CD4-positive, alpha-beta T cell treated with Interleukin-15 for 1 hour (primary cell): ENCODE measurements at regions not wholly inside any gene's neighbourhood (a gene's known extent, or its start where the extent isn't known, plus 50 kb on each side); places are given as distances from the start of the nearest gene placed in this dataset.
"Not testable (repeated sequence)": the region's sequence is repeated elsewhere in the genome, so short reads cannot be mapped to it uniquely, and the experiment has no call there.

Experiments used
- DNase-seq: peaks from one replicate; pipeline ENCODE4 v3.0.0-alpha.2; 2020

DNA sequence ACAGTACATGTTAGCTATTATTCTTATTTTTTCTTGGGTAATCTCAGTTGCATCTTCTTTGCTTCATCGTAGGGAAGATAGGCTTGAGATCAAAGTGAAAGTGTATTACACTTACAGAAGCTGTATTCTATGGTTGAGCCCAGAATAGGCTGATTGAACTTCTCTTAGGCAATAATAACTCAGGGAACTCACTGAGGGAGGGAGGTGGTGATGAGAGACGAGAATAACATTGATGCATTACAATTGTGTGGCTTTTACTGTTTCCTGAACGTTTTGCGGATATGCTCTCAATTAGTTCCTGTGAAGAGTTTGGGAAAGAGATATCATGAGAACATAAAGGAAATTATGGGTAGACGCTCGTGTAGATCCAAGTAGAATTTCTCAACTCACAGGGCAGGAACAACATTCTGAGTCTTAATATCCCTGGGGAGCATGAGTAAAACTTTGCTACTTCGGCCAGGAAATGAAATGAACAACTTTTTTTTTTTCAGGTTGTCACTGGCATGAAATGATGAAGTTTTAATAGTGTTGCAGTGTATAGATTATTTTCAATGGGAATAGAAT, 302.2 kb downstream of the TUSC7 start:
- no peak for DNase-seq

DNA sequence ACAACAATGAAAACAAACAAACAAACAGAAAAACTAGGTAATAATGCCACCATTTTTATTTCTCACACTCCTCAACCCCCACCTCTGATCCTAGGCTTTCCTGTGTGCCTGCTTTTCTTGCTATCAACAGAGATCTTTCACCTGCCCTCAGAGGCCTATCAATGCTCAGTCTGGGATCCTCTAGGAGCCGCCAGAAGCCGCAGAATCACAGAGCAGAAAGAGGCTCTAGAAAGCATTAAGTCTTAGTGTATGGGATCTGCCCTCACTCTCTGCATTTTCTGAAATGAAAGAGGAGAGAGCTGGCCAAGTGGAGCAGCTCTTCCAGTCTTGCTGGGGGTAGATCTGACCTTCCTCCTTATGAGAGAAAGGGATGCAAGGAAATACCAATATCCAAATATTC, 306.8 kb downstream of the TUSC7 start:
- DNase-seq: no peak

GRCh38 chr3:117017135-117017894, 307.7 kb downstream of the TUSC7 start:
- no peak for DNase-seq

DNA sequence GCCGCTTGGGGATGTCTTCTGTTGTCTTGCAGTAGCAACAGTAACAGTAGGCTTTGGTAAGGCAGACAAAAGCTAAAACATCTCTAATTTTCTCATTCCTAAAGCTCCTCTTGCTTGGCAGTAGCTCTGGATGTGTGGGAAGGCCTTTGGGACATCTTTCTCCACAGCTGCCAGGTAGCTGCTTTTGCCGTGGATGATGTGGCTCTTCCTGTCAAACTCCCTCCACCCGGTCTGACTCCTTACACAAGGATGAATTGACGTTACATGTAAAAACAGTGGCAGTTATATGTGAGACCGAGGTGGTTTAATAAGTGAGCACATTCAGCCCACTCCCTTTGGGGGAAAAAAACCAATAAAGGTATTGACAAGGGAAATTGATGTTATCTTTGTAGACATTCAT, 309.1 kb downstream of the TUSC7 start:
- DNase-seq: no peak

- peak; percentile 47 for DNase-seq
Measured at GRCh38 chr3:117019082-117019713, 309.6 kb downstream of the TUSC7 start.

- no peak for DNase-seq
Measured at GRCh38 chr3:117026401-117026800, 316.8 kb downstream of the TUSC7 start.

GRCh38 chr3:117035745-117036144, 326.2 kb downstream of the TUSC7 start:
- no peak for DNase-seq

DNA sequence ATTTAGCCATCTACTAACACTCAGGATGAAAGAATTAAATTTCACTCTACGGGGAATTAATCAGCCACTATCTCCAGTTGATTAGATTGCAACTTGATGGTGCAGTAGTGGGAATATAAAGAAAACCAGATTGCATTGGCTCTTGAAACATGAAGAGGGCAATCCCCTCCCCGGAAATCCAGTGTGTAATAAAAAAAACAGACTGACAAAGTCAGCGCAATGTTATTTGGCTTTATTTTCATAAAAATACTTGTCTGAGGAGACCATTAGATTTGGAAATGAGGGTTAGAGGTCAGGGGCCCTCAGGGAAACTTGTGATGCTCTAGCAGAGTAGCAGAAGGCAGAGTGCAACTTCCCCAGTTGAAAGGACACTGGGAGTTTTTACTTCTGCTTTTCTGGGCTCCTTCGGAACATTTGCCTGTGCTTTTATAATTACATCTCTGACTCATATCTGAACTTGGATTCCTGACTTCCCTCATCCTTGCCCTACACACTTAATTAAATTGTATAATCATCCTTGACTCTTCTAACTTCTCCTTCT, 326.8 kb downstream of the TUSC7 start:
- peak; percentile 50 for DNase-seq

GRCh38 chr3:117045143-117045542, 335.6 kb downstream of the TUSC7 start:
- DNase-seq: peak; percentile 16

DNA sequence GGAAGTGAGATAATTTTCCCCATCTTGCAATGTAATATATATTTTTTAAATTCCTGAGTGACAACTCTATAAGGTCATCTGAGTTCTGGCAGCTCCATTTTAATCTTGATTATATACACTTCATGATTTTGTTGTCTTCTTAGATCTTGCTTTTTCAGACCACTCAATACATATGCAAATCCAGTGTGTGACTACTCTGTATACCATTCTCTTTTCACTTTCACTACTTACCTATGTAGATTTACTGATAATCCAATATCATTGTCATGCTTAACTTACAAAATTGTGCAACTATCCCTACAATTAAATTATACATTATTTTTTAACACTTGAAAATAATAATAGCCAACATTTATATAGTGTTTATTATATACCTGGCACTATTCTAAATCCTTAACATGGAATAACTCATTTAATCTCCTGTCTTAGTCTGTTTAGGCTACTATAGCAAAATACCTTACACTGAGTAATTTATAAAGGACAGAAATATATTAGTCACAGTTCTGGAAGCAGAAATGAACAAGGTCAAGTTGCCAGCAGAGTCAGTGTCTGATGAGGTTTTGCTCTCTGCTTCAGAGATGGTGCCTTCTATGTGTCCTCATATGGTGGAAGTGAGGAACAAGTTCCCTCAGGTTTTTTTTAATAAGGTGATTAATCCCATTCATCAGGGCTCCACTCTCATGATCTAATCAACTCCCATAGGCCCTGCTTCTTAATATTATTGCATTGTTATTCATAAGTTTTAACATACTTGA, 338.5 kb downstream of the TUSC7 start:
- no peak for DNase-seq

DNA sequence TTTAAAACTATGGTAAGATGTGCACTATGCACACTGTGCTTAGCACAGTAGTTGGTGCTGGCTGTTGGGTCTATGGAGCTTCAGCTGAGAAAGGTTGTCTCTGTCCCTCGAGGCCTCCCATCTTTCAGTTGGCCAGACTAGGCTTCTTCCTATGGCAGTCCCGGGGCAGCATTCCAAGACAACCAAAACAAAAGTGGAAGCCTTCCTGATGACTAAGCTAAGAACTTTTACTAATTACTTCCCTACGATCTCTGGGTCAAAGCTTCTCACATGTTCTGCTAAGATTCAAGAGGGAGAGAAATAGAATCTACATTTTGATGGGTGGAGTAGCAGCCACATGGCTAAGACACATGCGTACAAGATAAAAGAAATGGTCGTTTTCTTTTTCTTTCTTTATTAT, 342.8 kb downstream of the TUSC7 start:
- DNase-seq: no peak

GRCh38 chr3:117054556-117054955, 345.0 kb downstream of the TUSC7 start:
- DNase-seq: no peak

DNA sequence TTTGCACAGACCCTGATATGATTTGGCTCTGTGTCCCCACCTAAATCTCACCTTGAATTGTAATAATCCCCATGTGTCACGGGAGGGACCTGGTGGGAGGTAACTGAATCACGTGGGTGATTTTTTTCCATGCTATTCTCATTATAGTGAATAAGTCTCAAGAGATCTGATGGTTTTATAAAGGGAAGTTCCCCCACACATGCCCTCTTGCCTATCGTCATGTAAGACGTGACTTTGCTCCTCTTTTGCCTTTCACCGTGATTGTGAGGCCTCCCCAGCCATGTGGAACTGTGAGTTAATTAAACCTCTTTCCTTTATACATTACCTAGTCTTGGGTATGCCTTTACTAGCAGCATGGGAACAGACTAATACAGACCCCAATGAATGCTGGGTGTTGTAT, 347.4 kb downstream of the TUSC7 start:
- not testable (repeated sequence) for DNase-seq

DNA sequence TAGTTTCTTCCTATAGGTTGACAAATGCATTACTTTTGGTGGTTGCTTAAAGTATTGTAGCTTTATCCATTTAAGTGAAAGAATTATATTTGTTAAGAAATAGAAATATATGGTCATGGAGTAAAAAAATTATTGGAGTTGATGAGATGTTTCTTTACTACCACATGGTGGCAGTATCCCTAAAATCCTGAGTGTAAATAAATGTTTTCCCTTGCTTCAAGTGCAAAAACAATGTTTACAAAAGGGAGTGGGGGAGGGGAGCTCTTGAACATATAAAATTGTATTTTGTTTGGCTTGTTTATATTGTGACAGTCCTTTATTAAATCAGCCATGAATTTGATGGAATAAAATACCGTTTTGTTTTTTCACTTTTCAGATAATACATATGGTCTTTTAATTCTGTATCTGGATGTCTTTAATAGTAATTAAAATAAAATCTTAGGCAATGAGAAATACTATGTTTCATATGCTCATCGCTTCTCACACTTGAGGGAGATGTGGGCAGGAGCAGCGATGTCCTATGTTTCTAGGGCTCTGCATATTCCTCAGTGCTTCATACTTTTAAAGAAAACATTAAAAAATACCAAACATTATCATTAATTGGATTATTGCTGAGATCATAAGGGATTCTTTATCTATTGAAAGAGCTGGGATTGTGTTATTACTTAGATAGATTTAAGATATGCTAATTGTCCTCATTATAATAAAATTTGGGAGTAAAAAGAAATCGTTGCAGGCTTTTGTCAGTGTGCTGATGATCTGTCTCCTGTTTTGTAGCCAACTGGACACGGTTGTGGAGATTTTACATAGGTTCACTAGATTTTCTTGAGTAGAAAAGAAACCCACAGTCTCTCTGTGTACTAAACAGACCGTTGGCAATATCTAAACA, 349.7 kb downstream of the TUSC7 start:
- no peak for DNase-seq

GRCh38 chr3:117059956-117060270, 350.3 kb downstream of the TUSC7 start:
- no peak for DNase-seq

GRCh38 chr3:117063930-117064329, 354.4 kb downstream of the TUSC7 start:
- DNase-seq: no peak

- DNase-seq: no peak
Measured at GRCh38 chr3:117068301-117068700, 358.7 kb downstream of the TUSC7 start.

DNA sequence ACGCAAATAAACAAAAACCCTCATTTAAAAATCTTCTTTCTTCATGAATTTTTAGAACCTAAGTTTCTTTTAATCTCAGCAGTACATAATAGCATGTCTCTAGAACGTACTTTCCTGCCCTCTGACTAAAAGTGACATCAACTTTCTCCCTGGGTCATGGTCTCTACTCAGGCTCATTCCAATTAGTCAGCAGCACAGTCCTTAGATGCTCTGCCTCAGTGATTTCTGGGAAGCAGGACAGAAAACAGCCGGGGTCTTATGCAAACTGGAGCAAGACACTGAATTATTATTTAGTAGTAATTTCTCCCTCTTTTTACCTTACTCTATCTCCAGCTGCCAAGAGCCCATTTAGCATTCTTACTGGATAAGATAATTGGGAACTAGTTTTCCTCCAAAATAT, 365.2 kb downstream of the TUSC7 start:
- DNase-seq: no peak

- DNase-seq: no peak
Measured at GRCh38 chr3:117079997-117080396, 370.4 kb downstream of the TUSC7 start.

- DNase-seq: no peak
Measured at GRCh38 chr3:117080872-117081271, 371.3 kb downstream of the TUSC7 start.

GRCh38 chr3:117084277-117084676, 374.7 kb downstream of the TUSC7 start:
- DNase-seq: peak; percentile 18

GRCh38 chr3:117084739-117085270, 375.2 kb downstream of the TUSC7 start:
- DNase-seq: no peak
